GM12875 (cell line): ENCODE measurements at regions not wholly inside any gene's neighbourhood (a gene's known extent, or its start where the extent isn't known, plus 50 kb on each side); places are given as distances from the start of the nearest gene placed in this dataset.

Experiments used
- H3K4me3 ChIP-seq: one replicate; pipeline ENCODE4 v1.5.1; 2011; ENCODE audit warnings: low read depth, low read length, control low read depth
- TF ChIP-seq, protein P1 (sequence below): IDR thresholded peaks from 2 replicates; pipeline ENCODE4 v1.5.1; 2011; ENCODE audit warnings: low read depth, mild to moderate bottlenecking, control low read depth, inconsistent platforms, low read length, moderate library complexity, borderline replicate concordance; ENCODE audit not compliant: insufficient read depth

DNA sequence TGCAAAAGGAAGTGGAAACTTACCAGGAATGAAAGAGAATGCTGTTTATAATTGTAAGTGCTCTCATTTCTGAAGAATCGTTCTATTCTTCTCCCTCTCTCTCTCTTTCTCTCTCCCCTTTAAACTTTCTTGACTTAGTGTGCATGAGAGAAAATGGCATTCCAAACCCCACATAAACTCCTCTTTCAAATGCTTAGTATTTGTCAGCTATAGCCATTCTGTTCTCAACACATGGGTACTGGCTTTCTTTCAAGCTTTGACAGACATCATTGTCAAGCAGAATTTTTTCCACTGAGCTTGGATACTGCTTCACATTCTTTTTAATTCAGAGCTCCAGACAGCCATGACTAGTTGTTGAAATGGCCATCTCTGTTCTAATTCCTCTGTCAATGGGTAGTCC, 51.1 kb upstream of the PREP start:
- H3K4me3 ChIP-seq, result no peak overlapping the region
- TF ChIP-seq, protein P1, sequence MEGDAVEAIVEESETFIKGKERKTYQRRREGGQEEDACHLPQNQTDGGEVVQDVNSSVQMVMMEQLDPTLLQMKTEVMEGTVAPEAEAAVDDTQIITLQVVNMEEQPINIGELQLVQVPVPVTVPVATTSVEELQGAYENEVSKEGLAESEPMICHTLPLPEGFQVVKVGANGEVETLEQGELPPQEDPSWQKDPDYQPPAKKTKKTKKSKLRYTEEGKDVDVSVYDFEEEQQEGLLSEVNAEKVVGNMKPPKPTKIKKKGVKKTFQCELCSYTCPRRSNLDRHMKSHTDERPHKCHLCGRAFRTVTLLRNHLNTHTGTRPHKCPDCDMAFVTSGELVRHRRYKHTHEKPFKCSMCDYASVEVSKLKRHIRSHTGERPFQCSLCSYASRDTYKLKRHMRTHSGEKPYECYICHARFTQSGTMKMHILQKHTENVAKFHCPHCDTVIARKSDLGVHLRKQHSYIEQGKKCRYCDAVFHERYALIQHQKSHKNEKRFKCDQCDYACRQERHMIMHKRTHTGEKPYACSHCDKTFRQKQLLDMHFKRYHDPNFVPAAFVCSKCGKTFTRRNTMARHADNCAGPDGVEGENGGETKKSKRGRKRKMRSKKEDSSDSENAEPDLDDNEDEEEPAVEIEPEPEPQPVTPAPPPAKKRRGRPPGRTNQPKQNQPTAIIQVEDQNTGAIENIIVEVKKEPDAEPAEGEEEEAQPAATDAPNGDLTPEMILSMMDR, result no peak

DNA sequence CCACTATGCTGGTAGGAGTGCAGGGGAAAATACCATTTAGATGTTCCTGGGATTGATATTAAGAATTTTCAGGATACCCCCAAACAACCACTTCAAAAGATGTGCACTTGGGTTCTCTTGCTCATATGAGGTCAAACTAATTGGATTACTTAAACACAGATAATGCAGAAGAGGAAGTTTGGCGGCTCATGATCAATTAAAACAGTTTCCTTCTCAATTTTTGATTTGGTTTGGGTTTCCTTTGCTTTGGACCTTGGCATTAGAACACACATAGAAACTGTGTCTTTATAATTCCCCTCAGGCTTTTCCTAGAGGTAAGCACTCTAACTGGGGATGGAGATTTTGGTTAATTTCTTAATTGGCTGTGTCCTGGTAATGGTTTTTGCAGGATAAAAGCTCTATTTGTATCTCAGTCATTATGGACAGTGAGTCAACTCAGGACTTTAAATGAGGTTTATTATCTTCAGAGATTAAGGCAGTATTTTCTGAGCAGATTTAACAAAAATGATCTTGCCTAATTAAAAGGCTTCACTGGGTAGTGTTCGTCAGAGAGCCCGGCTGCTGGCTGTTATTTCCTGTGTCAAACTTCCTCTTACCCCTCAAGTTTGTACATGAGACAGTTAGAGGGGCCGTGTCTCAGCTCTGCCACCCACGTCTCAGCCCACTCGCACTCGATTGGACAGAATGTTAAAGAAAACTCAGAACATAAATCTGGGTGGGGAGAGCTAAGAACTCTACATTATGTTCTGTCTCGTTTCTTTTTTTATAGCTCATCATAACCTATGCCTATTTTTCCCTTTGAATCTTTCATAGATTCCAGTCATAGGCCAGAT, 50.3 kb upstream of the PREP start:
- TF ChIP-seq, protein P1, result no peak
- H3K4me3 ChIP-seq, result no peak overlapping the region
